ENCODE measurements at regions not wholly inside any gene's neighbourhood (a gene's known extent, or its start where the extent isn't known, plus 50 kb on each side); places are given as distances from the start of the nearest gene placed in this dataset.
A peak's percentile ranks its signal among the peaks of the same experiment; 100 is the strongest.

GRCh38 chr14:95453713-95453980, 62.8 kb downstream of the SYNE3 start:
- DNase-seq = no peak
- Histone ChIP-seq H3K4me3 (ENCODE audit: low read depth, low read length) (no peak overlapping the region), H3K27me3 (replicated peaks) (no peaks in the 10 kb centered on the region), H3K27ac (no peak overlapping the region), H3K36me3 (replicated peaks) (no peaks in the 10 kb centered on the region)
- in situ Hi-C loops (cut with HindIII; ENCODE audit: low pct_ligation_motif_present, low sequenced_read_pairs) = no loop called here
- no peak for TF ChIP-seq CTCF (IDR thresholded peaks at IDR 0.05; ENCODE audit: low read depth, low read length, missing control alignments)

- H3K27me3 ChIP-seq (replicated peaks) = no peaks in the 10 kb centered on the region
- H3K36me3 ChIP-seq (replicated peaks) = no peaks in the 10 kb centered on the region
- no peak overlapping the region for H3K4me3 ChIP-seq (ENCODE audit: low read depth, low read length)
- in situ Hi-C loops (cut with HindIII; ENCODE audit: low pct_ligation_motif_present, low sequenced_read_pairs) = no loop called here
- no peak overlapping the region for H3K27ac ChIP-seq
- TF ChIP-seq CTCF (IDR thresholded peaks at IDR 0.05; ENCODE audit: low read depth, low read length, missing control alignments) = no peak
- DNase-seq = no peak
Observed at GRCh38 chr14:95452893-95453712, 63.3 kb downstream of the SYNE3 start.

GRCh38 chr14:95452176-95452892, 64.1 kb downstream of the SYNE3 start:
- H3K27ac ChIP-seq = no peak overlapping the region
- peak; percentile 3 for DNase-seq
- peak; percentile 71 for TF ChIP-seq CTCF (IDR thresholded peaks at IDR 0.05; ENCODE audit: low read depth, low read length, missing control alignments)
- H3K36me3 ChIP-seq (replicated peaks) = no peaks in the 10 kb centered on the region
- no peak overlapping the region for H3K4me3 ChIP-seq (ENCODE audit: low read depth, low read length)
- in situ Hi-C loops (cut with HindIII; ENCODE audit: low pct_ligation_motif_present, low sequenced_read_pairs) = no loop called here
- H3K27me3 ChIP-seq (replicated peaks) = no peaks in the 10 kb centered on the region

GRCh38 chr14:95449131-95449530, 67.3 kb downstream of the SYNE3 start:
- no peak for TF ChIP-seq CTCF (IDR thresholded peaks at IDR 0.05; ENCODE audit: low read depth, low read length, missing control alignments)
- in situ Hi-C loops (cut with HindIII; ENCODE audit: low pct_ligation_motif_present, low sequenced_read_pairs) = no loop called here
- H3K36me3 ChIP-seq (replicated peaks) = no peaks in the 10 kb centered on the region
- DNase-seq = no peak
- no peak overlapping the region for H3K27ac ChIP-seq
- no peak overlapping the region for H3K4me3 ChIP-seq (ENCODE audit: low read depth, low read length)
- H3K27me3 ChIP-seq (replicated peaks) = no peaks in the 10 kb centered on the region

GRCh38 chr14:95446470-95446869, 70.0 kb downstream of the SYNE3 start:
- Histone ChIP-seq H3K27ac (no peak overlapping the region), H3K4me3 (ENCODE audit: low read depth, low read length) (no peak overlapping the region), H3K36me3 (replicated peaks) (no peaks in the 10 kb centered on the region), H3K27me3 (replicated peaks) (no peaks in the 10 kb centered on the region)
- no peak for DNase-seq
- in situ Hi-C loops (cut with HindIII; ENCODE audit: low pct_ligation_motif_present, low sequenced_read_pairs) = no loop called here
- TF ChIP-seq CTCF (IDR thresholded peaks at IDR 0.05; ENCODE audit: low read depth, low read length, missing control alignments) = no peak
